KOPT-K1 (cell line): ENCODE measurements at regions not wholly inside any gene's neighbourhood (a gene's known extent, or its start where the extent isn't known, plus 50 kb on each side); places are given as distances from the start of the nearest gene placed in this dataset.
"Not testable (repeated sequence)": the region's sequence is repeated elsewhere in the genome, so short reads cannot be mapped to it uniquely, and the experiment has no call there.

Source experiments
- H3K27ac ChIP-seq: fragments of 200-600 bp; sonication (generic); 2 replicates; pipeline ENCODE4 v1.5.1; 2016; ENCODE audit warnings: antibody characterized with exemption, mild to moderate bottlenecking, low read depth, low read length; ENCODE audit not compliant: poor library complexity, severe bottlenecking
- H3K36me3 ChIP-seq: fragments of 200-600 bp; sonication (generic); 2 replicates; pipeline ENCODE4 v1.5.1; 2017; ENCODE audit warnings: antibody characterized with exemption, mild to moderate bottlenecking, low read length, moderate library complexity; ENCODE audit not compliant: insufficient read depth
- H3K9me3 ChIP-seq: fragments of 200-600 bp; sonication (generic); 2 replicates; pipeline ENCODE4 v1.5.1; 2017; ENCODE audit warnings: antibody characterized with exemption, low read length, mild to moderate bottlenecking; ENCODE audit not compliant: insufficient read depth, poor library complexity, severe bottlenecking

DNA sequence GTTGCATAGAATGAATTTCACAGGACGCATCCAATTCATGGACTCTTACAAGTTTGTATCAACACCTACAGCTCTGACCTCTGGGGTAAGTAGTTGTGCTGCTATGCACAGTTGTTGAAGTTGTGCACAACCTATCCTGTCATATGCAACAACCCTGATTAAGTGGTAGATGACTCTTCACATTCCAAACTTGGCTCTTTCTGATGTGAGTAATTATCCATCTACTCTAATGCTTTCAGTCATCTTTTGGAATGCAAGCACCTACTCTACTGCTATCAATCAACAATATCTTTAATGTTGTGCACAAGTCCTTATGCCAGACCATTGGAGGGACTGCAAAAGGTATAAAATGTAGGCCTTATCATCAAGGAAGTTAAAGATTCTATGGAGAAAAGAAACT lies 921.4 kb downstream of the MCTP2 start:
- no peaks in the 10 kb centered on the region for H3K36me3 ChIP-seq
- no peaks in the 10 kb centered on the region for H3K9me3 ChIP-seq
- H3K27ac ChIP-seq: no peak overlapping the region

DNA sequence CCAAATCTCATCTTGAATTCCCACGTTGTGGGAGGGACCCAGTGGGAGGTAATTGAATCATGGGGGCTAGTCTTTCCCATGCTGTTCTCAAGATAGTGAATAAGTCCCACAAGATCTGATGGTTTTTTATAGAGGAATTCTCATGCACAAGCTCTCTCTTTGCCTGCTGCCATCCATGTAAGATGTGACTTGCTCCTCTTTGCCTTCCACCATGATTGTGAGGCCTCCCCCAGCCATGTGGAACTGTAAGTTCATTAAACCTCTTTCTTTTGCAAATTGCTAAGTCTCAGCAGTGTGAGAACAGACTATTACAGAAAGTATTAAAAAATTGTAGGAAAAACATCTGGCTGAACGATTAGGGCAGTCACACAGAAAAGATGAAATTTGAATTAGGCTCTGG lies 921.8 kb downstream of the MCTP2 start:
- H3K27ac ChIP-seq, H3K9me3 ChIP-seq, H3K36me3 ChIP-seq: not testable (repeated sequence)

DNA sequence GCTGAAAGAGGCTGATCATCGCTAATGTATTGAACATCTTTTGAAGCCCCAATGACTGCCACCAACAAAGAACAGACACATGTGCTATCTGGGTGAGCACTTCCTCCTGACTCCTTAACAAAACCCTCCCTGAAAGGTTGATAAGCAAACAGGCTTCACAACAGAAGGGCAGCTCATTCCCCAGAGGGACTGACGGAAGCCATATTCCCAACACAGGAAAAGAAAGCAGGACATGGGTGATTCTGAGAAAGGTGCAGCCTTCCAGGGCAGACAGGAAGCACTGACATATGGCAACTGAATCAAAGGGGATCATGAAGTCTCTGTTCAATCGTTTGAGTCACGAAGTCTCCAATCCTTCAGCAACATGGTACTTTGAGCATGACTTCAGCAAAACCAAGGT lies 929.0 kb downstream of the MCTP2 start:
- no peaks in the 10 kb centered on the region for H3K36me3 ChIP-seq

DNA sequence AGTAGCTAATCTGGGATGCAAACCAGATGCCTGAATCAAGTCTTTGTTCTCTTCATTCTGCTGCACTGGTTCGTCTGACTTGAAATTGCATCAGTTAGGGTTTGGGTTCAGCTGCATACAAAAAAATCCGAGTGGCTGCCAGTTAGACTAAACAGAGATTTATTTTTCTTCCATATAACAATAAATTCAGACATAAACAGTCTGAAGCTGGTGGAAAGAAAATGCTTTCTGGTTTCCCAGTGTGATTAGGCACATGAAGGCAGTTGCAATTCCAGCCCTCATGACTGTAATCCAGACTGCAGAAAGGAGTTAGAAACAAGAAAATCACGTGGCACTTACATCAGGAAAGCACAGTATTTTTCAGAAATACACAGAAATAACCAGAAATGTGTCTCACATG lies 930.7 kb downstream of the MCTP2 start:
- no peak overlapping the region for H3K27ac ChIP-seq
- no peaks in the 10 kb centered on the region for H3K9me3 ChIP-seq
- H3K36me3 ChIP-seq: no peaks in the 10 kb centered on the region

More for the DNA sequence above, 929.0 kb downstream of the MCTP2 start:
- Histone ChIP-seq H3K27ac (no peak overlapping the region), H3K9me3 (no peaks in the 10 kb centered on the region)

DNA sequence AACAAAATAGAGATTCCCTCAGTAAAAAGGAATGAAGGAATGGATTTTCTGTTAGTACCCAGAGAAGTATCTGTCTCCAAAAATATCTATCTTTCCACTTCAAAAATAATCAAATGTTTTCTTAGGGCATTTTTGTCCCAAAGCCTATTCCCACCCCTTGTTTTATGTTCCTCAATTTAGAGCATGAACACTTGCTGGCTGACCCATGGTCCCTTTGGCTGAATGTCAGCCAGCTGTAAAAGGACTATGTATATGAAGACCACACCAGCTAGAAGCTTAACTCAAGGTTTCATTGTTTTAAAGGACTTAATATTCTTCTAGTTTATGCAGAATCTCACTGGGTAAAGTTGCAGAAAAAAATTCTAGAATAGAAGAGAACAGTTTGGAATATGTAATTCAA lies 931.2 kb downstream of the MCTP2 start:
- no peaks in the 10 kb centered on the region for H3K36me3 ChIP-seq
- H3K27ac ChIP-seq: no peak overlapping the region
- H3K9me3 ChIP-seq: no peaks in the 10 kb centered on the region

DNA sequence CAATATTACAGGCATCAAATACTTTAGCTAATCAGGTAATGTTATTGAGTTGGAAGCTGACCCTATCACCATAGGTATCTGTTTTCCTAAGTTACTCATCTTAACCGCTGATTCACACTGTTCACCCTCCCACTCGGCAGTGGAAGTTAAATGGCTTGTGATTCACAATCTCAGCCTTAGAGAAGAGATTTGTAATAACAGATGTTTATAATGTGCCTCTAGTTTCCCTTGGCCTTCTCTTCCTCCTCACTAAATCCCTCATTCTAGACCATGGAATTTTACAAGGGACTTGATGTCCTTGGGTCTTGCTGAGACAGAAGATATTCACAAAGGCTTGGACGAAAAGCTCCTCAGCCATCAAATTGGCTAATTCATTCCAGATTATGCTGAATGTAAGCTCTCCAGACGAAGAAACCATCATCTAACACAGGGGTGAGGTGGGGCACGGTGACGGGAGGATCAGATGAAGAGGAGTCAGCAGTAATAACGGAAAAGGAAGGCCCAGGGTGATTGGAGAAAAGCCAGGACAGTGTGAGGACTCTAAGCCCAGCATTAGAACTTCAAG lies 931.7 kb downstream of the MCTP2 start:
- Histone ChIP-seq H3K27ac (no peak overlapping the region), H3K9me3 (no peaks in the 10 kb centered on the region), H3K36me3 (no peaks in the 10 kb centered on the region)

DNA sequence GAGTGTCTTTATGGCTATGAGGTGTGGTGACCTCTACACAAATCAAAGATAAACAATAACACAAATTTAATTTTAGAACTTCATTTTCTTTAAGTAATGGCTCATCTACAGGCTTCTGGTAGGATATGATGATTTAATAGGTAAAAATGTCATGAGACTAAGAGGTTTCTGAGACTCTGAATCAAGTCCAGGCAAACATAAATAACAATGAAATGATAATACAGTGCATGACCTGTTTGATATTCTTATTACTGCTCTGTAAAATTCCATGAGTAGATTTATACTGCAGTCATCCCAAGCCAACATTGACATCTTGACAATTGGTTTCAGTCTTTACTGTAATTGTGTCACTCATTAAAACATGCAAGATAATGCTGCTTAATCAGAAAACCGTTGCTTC lies 936.8 kb downstream of the MCTP2 start:
- H3K27ac ChIP-seq: no peak overlapping the region
- no peaks in the 10 kb centered on the region for H3K36me3 ChIP-seq
- H3K9me3 ChIP-seq: no peaks in the 10 kb centered on the region

DNA sequence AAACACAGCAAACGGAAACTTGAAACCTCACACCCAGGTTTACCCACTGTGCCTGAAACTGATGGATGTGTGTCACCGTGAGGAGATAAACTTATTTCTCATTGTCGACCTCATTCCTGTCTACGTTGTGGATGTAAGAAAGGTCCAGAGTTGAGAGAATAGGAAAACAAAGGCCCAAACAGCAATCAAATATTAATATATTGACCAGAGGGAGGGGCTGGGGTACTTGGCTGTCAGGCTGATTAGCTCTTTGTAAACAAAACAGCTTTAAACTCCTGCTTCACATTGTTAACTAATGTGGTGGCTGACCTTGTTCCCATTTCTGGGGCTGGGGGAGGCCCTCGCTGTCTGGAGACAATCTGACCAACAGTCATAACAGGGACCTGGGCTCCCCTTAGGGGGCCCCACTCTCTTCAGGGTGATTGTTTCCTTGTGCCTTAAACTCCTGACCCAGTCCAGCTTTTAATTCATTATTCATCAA lies 937.6 kb downstream of the MCTP2 start:
- H3K27ac ChIP-seq: no peak overlapping the region
- no peaks in the 10 kb centered on the region for H3K36me3 ChIP-seq
- no peaks in the 10 kb centered on the region for H3K9me3 ChIP-seq

DNA sequence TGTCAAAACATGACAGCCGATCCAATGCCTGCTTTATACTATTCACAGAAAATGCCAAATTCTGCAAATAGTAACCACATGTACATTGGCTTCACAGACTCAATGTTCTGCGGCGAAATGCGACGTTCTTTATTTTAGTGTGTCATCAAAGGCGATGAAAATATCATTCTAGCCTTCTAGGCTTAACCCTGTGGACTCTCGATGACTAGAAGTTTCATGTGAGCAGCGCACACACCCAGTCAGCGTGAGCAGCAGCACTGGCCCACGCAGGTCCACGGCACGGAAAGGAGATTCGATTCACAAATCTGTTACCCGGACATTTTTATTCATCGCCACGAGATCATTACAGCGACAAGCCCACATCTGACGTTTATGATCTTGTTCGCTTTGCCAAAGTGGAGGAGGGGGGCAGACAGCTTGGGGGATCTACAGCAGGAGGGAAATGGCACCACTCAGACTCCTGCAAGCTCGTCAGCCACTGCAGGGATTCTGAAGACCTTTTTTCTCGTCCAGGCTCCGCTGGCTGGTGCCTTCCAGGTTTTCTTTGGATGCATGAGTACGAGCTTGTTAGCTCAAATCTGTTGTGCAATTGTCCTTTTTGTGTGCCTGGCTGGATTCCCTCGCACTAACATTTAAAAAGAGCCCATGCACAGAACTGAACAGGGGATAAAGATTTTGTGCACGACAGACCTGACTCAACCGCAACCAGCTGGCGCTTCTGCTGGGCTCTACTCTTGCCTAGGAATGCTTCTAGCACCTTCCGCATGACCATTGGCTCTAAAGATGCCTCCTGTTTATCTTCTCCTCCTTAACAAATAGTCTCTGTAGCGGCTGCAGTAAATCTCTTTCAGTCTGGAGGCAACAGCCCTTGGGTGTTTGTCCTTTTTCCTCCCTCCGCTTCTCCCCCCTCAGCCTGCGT lies 938.4 kb downstream of the MCTP2 start:
- H3K27ac ChIP-seq: no peak overlapping the region
- H3K36me3 ChIP-seq: no peaks in the 10 kb centered on the region
- H3K9me3 ChIP-seq: no peaks in the 10 kb centered on the region

DNA sequence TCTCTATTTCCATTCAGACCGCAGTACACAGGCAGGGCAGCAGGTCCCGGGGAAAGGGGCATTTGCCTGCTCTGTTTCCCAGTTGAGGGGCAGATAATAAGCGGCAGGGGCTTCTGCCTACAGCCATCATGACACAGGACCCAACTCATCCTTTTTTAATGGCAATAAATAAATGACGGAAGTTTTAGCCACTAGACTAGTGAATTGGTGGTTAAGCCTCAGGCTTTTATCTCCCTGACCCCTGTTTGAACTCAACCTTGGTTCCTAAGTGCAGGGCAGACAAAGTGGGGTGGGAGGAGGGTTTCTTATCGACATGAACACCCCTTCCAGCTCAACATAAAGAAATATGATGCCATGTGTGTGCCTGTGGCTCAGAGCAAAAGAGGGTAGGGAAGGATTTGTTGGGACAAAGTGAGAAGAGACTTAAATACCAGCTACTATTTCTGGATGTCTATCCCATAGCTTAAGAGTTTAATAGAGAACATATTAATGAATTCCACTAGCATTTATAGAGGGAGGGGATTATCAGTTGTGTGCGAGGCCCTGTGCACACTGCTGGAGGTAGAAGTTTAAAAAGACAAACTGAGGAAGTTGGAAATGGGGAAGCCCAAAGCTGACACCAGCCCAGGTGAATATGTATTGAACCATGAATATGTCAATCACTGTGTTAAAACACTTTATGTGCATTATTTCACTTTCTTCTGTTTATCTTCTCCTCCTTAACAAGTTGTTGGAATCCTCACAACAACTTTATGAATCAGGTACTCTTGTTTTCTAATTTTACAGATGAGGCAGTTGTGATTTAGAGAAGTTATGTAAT lies 939.4 kb downstream of the MCTP2 start:
- H3K9me3 ChIP-seq: no peaks in the 10 kb centered on the region
- H3K27ac ChIP-seq: no peak overlapping the region
- H3K36me3 ChIP-seq: no peaks in the 10 kb centered on the region

DNA sequence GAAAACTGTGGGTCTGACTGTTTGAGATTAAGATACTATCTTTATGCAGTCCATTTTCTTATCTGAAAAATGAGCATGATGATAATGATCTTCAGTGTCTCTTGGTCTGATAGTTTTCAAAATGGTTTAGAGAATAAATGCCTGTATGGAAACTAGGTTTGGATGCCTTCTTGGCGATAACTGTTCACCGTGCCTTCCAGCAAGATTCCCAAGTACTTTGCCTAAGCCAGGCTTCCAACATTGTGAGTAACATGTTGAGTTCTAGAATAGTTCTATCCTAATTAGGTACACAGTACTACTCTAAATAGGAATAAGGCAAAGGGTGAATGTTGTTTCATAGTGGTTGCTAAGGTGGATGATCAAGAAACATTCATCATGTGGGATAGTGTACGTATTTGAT lies 940.2 kb downstream of the MCTP2 start:
- Histone ChIP-seq H3K27ac (no peak overlapping the region), H3K36me3 (no peaks in the 10 kb centered on the region), H3K9me3 (no peaks in the 10 kb centered on the region)

DNA sequence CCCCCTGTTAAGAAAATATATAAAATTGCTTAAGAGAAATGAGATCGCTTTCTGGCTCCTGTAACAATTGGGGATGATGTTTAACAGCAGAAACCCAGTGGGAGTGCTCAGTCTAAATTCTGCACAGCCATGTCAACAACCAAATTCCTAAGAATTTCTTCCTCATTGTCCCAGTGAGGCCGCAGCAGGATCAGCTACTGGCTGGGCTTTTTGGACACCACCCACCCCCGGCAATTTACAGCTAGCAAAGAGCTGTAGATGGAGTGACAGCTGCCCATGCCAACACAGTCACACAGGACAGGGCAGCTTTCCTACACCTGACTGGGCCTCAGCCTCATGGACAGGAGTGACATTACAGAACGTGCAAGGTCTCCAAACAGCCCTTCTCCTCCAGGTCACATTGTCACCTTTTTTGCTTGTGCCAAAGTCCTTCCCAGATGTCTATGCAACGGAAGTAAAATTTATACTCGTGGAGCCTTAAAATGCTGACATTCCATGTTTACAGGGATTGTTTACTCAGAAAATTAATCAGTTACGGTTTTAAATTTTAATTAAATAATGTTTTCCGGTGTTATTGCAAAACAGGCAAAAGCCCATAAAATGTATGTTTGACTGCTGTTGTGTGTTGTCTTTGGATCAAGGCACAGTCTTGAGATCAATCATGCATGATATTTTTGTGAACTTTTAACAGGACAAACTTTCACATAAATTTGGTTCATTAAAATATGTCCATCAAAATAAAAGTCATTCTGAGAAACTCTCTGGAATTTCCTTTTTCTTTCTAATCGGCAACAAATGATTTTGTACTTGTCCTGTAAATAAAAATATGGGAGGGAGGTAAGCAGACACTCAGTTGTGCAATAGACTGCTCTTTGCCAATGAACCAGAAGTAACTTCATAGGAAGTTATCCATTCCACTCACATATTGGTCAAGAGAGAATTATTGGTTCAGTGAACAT lies 943.2 kb downstream of the MCTP2 start:
- H3K27ac ChIP-seq: no peak overlapping the region
- H3K36me3 ChIP-seq: no peaks in the 10 kb centered on the region
- no peaks in the 10 kb centered on the region for H3K9me3 ChIP-seq

DNA sequence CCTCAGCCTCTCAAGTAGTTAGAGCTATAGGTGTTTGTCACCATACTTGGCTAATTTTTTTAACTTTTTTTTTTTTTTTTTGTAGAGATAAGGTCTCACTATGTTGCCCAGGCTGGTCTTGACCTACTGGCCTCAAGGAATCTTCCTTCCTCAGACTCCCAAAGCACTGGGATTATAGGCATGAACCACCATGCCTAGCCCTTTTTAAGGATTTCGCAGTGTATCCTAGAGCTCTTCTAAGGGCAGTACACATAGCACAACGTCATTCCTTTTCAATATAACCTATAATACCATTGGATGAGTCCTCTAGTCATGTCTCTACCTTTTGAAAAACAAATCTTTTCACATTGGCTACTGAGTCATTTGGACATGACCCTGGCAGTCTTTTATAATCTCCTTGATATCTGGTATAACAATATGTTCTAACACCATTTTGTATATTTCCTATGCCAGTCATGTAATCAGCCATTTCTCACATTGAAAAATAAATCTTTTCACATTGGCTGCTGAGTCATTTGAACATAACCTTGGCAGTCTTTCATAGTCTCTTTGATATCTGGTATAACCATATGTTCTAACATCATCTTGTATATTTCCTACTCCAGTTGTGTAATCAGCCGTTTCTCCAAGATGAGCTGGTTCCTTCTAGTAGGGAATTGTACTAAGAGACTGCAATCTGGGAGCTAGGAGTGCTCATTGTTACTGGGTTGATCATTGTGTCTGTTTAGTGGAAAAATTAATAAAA lies 944.7 kb downstream of the MCTP2 start:
- Histone ChIP-seq H3K9me3 (no peaks in the 10 kb centered on the region), H3K27ac (no peak overlapping the region), H3K36me3 (no peaks in the 10 kb centered on the region)
